Gastroesophageal sphincter (tissue), 4 donors: ENCODE measurements at regions not wholly inside any gene's neighbourhood (a gene's known extent, or its start where the extent isn't known, plus 50 kb on each side); places are given as distances from the start of the nearest gene placed in this dataset.

ENCODE experiments used
- ATAC-seq: fragments of 150-250 bp; one replicate; pipeline ENCODE4 v1.9.1; 2016; ENCODE audit warnings: mild to moderate bottlenecking, moderate library complexity
- H3K27ac ChIP-seq, 4 donors: fragments of 200-600 bp; sonication (generic) in 3 of 4; 1 replicate in 3 of 4; 2 replicates in 1 of 4; pipeline ENCODE4 v1.5.1; 2016 to 2019
- H3K27me3 ChIP-seq: fragments of 200-600 bp; sonication (generic); one replicate; pipeline ENCODE4 v1.5.1; 2019
- H3K36me3 ChIP-seq, 2 donors: fragments of 200-600 bp; sonication (generic); one replicate each; pipeline ENCODE4 v1.5.1; 2019; ENCODE audit warnings: control low read depth in 1 of 2
- H3K4me1 ChIP-seq, 3 donors: fragments of 200-600 bp; sonication (generic); 1 replicate in 2 of 3; 2 replicates in 1 of 3; pipeline ENCODE4 v1.5.1; 2016 to 2019; ENCODE audit warnings: control low read depth in 2 of 3
- H3K4me3 ChIP-seq, 2 donors: fragments of 200-600 bp; sonication (generic); one replicate each; pipeline ENCODE4 v1.5.1; 2019; ENCODE audit warnings: mild to moderate bottlenecking in 1 of 2, moderate library complexity in 1 of 2
- H3K9me3 ChIP-seq, 3 donors: fragments of 200-600 bp; sonication (generic); one replicate each; pipeline ENCODE4 v1.5.1; 2017 to 2019; ENCODE audit warnings: control low read depth in 2 of 3
- EP300 ChIP-seq: sonication (generic); formaldehyde crosslinking; IDR thresholded peaks from one replicate; pipeline ENCODE4 v1.6.1; 2017; ENCODE audit warnings: antibody characterized with exemption, mild to moderate bottlenecking
- POLR2A ChIP-seq, 2 donors: fragments of 450-650 bp; IDR thresholded peaks; one replicate each; pipeline ENCODE4 v1.6.1; 2017; ENCODE audit warnings: antibody characterized with exemption in 2 of 2, mild to moderate bottlenecking in 2 of 2, moderate library complexity in 1 of 2
- POLR2AphosphoS5 ChIP-seq: sonication (generic); formaldehyde crosslinking; IDR thresholded peaks from one replicate; pipeline ENCODE4 v1.6.1; 2017; ENCODE audit warnings: antibody characterized with exemption
- WGBS, 2 donors: methylation state at CpG; one replicate each; pipeline ENCODE4 v1.1.5; 2018; ENCODE audit warnings: low coverage in 1 of 2; 5-methylcytosine and 5-hydroxymethylcytosine counted together
- TF ChIP-seq, protein P1 (sequence below), 4 experiments: fragments of 200-600 bp in 2 of 4; fragments of 450-650 bp in 2 of 4; sonication (generic) in 1 of 4; IDR thresholded peaks; one replicate each; pipeline ENCODE4 v1.5.1; 2017 to 2019; ENCODE audit warnings: antibody characterized with exemption in 4 of 4, mild to moderate bottlenecking in 2 of 4, moderate library complexity in 2 of 4

DNA sequence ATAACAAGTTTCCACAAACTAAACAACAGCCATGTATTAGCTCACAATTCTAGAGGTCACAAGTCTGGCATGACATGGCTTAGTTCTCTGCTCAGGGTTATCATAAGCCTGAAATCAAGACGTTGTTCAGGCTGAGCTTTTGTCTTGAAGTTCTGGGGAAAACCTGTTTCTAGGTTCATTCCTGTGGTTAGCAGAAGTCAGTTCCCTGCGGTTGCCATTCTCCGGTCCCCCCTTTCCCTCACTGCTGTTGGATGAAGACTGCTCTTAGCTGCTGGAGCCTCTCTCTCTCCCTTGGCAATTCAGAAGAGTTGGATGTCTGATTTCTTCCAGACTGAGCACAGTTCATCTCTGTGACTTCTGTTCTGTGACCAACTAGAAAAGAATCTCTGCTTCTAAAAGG, 962.6 kb downstream of the PCDH7 start:
- Histone ChIP-seq H3K4me3 (no peak overlapping the region), H3K36me3 (no peaks in the 10 kb centered on the region), H3K4me1 (no peaks in the 10 kb centered on the region), H3K9me3 (no peaks in the 10 kb centered on the region), H3K27ac (no peak overlapping the region), H3K27me3 (no peaks in the 10 kb centered on the region)
- TF ChIP-seq, protein P1, sequence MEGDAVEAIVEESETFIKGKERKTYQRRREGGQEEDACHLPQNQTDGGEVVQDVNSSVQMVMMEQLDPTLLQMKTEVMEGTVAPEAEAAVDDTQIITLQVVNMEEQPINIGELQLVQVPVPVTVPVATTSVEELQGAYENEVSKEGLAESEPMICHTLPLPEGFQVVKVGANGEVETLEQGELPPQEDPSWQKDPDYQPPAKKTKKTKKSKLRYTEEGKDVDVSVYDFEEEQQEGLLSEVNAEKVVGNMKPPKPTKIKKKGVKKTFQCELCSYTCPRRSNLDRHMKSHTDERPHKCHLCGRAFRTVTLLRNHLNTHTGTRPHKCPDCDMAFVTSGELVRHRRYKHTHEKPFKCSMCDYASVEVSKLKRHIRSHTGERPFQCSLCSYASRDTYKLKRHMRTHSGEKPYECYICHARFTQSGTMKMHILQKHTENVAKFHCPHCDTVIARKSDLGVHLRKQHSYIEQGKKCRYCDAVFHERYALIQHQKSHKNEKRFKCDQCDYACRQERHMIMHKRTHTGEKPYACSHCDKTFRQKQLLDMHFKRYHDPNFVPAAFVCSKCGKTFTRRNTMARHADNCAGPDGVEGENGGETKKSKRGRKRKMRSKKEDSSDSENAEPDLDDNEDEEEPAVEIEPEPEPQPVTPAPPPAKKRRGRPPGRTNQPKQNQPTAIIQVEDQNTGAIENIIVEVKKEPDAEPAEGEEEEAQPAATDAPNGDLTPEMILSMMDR (IDR thresholded peaks at IDR 0.05), result no peak
- TF ChIP-seq POLR2AphosphoS5, result no peak
- TF ChIP-seq POLR2A (IDR thresholded peaks at IDR 0.05), result no peak
- TF ChIP-seq EP300, result no peak
- 64 to 75% methylated on average over 1 to 2 of the region's 3 CpGs for WGBS, 2 donors
- ATAC-seq, result no peak

DNA sequence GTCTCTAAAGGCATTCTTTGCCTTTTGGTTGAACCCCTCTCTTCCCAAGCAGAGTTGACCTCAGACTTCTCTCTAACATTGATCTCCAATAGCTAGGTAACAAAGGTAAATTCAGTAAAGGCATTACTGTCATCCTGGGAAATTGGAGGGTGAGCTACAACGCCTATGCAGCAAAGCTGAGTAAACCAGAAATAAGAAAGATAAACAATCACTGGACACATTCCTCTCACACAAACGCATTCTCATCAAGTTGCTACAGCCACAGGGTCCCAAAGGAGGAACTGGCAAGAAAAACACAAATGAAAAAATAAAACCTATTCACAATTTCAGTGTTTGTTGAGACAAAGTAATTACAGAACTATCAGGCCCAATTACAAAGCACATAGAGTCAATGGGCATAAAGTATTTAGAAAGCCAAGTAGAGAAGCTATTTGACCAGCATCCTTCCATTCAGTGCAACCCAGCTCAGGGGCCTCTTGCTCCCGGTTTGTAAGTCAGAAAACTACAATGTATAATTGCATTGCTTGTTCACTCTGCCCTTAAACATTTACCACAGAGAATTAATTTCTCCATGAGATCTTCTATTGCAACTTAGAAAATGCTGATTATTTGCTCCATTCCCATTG, 967.7 kb downstream of the PCDH7 start:
- ATAC-seq, result no peak
- TF ChIP-seq POLR2AphosphoS5, result no peak
- TF ChIP-seq, protein P1 (IDR thresholded peaks at IDR 0.05), result no peak
- TF ChIP-seq EP300, result no peak
- no peak for TF ChIP-seq POLR2A (IDR thresholded peaks at IDR 0.05)
- Histone ChIP-seq H3K27me3 (no peaks in the 10 kb centered on the region), H3K9me3 (no peaks in the 10 kb centered on the region), H3K36me3 (no peaks in the 10 kb centered on the region), H3K4me1 (no peaks in the 10 kb centered on the region), H3K27ac (no peak overlapping the region), H3K4me3 (no peak overlapping the region)
- WGBS, 2 donors, result 41 to 52% methylated on average over 2 to 3 of the region's 3 CpGs

DNA sequence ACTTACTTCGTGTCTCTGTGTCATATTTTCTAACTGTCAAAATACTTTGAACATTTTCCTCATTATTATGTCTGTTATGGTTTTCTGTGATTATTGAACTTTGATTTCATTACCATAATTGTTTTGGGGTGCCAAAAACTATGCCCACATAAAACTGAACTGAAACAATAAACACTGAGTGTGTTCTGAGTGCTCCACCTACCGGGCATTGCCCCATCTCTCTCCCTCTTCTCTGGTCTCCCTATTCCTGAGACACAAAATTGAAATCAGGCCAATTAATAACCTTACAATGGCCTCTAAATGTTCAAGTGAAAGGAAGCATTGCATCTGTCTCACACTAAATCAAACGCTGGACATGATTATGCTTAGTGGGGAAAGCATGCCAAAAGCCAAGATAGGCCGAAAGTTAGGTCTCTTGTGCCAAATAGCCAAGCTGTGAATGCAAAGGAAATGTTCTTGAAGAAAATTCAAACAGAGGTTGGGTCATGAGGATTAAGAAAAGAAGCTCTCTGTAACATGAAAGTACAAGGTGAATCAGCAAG, 972.3 kb downstream of the PCDH7 start:
- no peaks in the 10 kb centered on the region for H3K4me1 ChIP-seq
- H3K9me3 ChIP-seq, result no peaks in the 10 kb centered on the region
- 33 to 54% methylated on average over 4 of the region's 4 CpGs for WGBS, 2 donors
- H3K4me3 ChIP-seq, result no peak overlapping the region
- no peak for TF ChIP-seq POLR2AphosphoS5
- TF ChIP-seq, protein P1 (IDR thresholded peaks at IDR 0.05), result peak in 2 of 4 experiments; percentile 7 to 11
- no peak for TF ChIP-seq POLR2A (IDR thresholded peaks at IDR 0.05)
- H3K27me3 ChIP-seq, result no peaks in the 10 kb centered on the region
- H3K36me3 ChIP-seq, result no peaks in the 10 kb centered on the region
- H3K27ac ChIP-seq, result no peak overlapping the region
- no peak for ATAC-seq

DNA sequence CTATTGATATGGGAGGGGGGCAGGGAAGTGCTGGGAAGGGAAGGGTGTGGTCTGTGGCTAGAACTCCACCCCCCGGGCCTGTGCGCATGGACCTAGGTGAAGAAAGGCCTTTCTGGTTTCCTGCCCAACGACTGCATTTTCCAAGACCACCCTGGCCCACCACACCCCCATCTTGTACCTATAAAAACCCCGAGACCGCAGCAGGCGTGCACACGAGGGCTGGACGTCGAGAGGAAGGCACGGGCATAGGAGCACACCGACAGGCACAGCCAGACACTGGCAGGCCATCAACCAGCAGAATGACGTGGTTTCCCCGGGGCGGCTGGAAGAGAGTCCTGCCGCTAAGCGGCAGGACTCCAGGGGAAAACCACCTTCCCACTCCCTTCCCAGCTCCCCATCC, 981.1 kb downstream of the PCDH7 start:
- H3K9me3 ChIP-seq, result no peaks in the 10 kb centered on the region
- TF ChIP-seq, protein P1 (IDR thresholded peaks at IDR 0.05), result no peak
- TF ChIP-seq EP300 (no peak), POLR2A (IDR thresholded peaks at IDR 0.05) (no peak), POLR2AphosphoS5 (no peak)
- no peaks in the 10 kb centered on the region for H3K36me3 ChIP-seq
- no peak for ATAC-seq
- H3K4me3 ChIP-seq, result no peak overlapping the region
- WGBS, 2 donors, result 88 to 95% methylated on average over 2 to 3 of the region's 16 CpGs
- H3K4me1 ChIP-seq, result no peaks in the 10 kb centered on the region
- H3K27me3 ChIP-seq, result no peaks in the 10 kb centered on the region
- no peak overlapping the region for H3K27ac ChIP-seq

DNA sequence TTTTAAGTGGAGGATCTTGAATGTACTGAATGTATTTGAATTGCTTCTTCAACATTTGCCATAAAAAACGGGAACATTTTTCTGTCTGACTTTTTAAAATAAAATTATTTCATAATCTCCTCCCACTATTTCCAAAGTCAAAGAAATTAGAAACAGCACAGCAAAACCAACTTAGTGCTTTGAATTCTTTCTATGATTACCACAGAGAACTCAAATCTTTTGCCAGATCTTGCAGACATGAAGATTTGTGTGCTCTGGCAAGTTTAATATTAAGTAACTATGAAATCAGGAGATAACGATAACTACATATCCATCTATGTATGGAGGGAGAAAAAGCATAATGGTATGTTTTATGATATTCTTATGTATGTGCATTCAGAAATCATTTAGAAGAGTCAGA, 982.2 kb downstream of the PCDH7 start:
- H3K27ac ChIP-seq, result no peak overlapping the region
- no peaks in the 10 kb centered on the region for H3K4me1 ChIP-seq
- H3K4me3 ChIP-seq, result no peak overlapping the region
- H3K9me3 ChIP-seq, result no peaks in the 10 kb centered on the region
- TF ChIP-seq, protein P1 (IDR thresholded peaks at IDR 0.05), result no peak
- TF ChIP-seq POLR2AphosphoS5 (no peak), POLR2A (IDR thresholded peaks at IDR 0.05) (no peak), EP300 (no peak)
- H3K36me3 ChIP-seq, result no peaks in the 10 kb centered on the region
- ATAC-seq, result no peak
- WGBS, 2 donors, result 57 to 94% methylated on average over 2 of the region's 2 CpGs
- H3K27me3 ChIP-seq, result no peaks in the 10 kb centered on the region
